NCI-H524 (cell line): ENCODE measurements at regions not wholly inside any gene's neighbourhood (a gene's known extent, or its start where the extent isn't known, plus 50 kb on each side); places are given as distances from the start of the nearest gene placed in this dataset.
A peak's percentile ranks its signal among the peaks of the same experiment; 100 is the strongest.

Experiments
- DNase-seq, 2 experiments: peaks; one replicate each; lab custom pipeline; 2025; lab: John Stamatoyannopoulos, UW

- no peak for DNase-seq
Measured at GRCh38 chr14:51473808-51474565, 177.7 kb upstream of the FRMD6 start.

GRCh38 chr14:51474854-51475253 is 176.9 kb upstream of the FRMD6 start:
- DNase-seq, result no peak

DNA sequence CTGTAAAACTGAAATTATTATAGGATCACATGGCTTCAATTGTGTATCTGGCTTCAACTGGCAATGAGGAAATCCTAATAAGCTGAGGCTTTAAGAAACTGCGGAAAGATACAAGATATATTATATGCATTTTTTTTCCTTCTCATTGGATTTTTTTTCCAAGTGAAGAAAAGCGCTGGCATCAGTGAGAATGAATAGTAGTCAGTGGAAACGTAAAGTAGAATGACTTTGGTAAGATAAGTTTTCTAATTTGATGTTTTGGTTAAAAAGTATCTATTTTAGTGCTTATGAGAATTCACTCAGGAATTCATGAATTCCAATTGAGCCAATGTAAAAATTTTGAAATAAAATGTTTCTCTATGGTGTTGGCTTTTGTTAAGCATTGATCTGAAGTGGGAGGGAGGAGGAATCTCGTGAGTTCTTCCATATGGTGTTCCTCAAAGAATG is 173.5 kb upstream of the FRMD6 start:
- no peak for DNase-seq

- no peak for DNase-seq
Measured at GRCh38 chr14:51479584-51480325, 172.0 kb upstream of the FRMD6 start.

GRCh38 chr14:51481643-51482042 is 170.1 kb upstream of the FRMD6 start:
- no peak for DNase-seq

- DNase-seq, result no peak
Measured at GRCh38 chr14:51482102-51482501, 169.6 kb upstream of the FRMD6 start.

- no peak for DNase-seq
Measured at GRCh38 chr14:51484485-51484884, 167.2 kb upstream of the FRMD6 start.

DNA sequence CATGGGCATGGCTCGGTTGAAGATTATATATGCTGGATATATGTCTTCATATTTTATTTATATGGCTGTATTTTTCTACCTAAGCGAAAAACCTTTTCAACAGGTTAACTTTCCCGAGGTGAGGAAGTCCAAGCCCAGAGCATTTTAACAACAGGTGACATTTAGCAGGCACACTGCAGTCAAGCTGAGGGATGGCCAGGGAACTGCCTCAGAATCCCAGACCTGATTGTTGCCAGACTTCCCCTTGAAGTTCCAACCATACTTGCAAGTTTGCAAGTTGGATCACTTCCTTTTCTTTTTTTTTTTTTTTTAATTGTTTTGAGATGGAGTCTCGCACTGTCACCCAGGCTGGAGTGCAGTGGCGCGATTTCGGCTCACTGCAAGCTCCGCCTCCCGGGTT is 166.0 kb upstream of the FRMD6 start:
- no peak for DNase-seq

DNA sequence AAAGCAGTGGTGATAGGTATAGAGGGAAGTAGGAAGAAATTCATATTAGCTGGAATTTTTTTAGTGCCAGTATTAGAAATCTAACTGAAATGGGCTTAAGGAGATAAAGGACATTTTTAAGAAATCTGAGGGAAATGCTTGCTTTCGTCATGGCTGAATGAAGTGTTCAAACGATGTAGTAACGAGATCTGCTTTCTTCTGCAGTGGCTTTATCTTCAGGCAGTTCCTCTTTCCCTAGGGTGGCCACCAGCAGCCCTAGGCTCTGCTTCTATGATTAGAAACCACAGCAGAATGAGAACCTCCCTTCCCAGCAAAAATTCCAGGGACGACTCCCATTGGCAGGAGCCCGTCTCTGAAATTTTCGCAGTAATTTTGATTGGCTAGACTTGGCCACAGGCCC is 163.9 kb upstream of the FRMD6 start:
- DNase-seq, result no peak

- no peak for DNase-seq
Measured at GRCh38 chr14:51488569-51489220, 163.0 kb upstream of the FRMD6 start.

GRCh38 chr14:51490205-51490604 is 161.5 kb upstream of the FRMD6 start:
- DNase-seq, result no peak

- no peak for DNase-seq
Measured at GRCh38 chr14:51491036-51491545, 160.6 kb upstream of the FRMD6 start.

- DNase-seq, result no peak
Measured at GRCh38 chr14:51491776-51492175, 159.9 kb upstream of the FRMD6 start.

GRCh38 chr14:51495319-51495718 is 156.4 kb upstream of the FRMD6 start:
- no peak for DNase-seq

DNA sequence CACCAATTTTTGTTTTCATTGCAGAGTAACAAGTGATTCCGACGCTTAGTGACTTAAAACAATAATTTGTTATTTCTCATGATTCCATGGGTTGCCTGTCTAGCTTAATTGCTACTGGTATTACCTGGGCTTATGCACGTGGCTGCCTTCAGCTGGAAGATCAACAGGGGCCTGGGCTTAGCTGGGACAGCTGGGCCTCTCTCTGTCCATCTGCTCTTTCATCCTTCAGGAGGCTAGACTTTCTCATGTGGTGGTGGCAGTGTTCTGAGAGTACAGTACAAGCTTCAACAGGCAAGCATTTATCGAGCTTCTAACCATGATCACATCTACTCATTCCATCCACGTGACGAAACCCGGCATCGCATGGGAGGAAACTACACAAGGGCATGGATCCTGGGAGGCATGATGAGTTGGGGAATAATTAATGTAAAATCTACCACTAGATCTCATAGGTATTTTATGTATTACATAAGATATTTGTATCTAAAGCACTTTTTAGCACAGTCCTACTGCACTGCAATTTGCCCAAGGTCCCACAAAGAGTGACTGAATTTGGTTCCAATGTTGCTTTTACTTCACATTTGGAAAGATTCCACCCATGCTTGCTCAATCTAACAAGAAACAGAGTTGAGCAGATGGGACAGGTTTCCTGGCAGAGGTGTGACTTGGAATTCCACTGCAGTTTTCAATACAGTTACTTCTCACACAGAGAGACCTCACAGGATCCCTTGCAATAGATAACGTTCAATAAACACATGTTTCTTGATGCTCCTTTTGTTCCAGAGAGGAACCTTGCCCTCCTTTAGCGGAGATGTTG is 153.1 kb upstream of the FRMD6 start:
- DNase-seq, result peak; percentile 90 to 99

GRCh38 chr14:51500776-51501175 is 150.9 kb upstream of the FRMD6 start:
- no peak for DNase-seq

GRCh38 chr14:51501746-51502145 is 150.0 kb upstream of the FRMD6 start:
- DNase-seq, result no peak

GRCh38 chr14:51504669-51505068 is 147.0 kb upstream of the FRMD6 start:
- DNase-seq, result no peak

GRCh38 chr14:51507511-51507905 is 144.2 kb upstream of the FRMD6 start:
- DNase-seq, result no peak

DNA sequence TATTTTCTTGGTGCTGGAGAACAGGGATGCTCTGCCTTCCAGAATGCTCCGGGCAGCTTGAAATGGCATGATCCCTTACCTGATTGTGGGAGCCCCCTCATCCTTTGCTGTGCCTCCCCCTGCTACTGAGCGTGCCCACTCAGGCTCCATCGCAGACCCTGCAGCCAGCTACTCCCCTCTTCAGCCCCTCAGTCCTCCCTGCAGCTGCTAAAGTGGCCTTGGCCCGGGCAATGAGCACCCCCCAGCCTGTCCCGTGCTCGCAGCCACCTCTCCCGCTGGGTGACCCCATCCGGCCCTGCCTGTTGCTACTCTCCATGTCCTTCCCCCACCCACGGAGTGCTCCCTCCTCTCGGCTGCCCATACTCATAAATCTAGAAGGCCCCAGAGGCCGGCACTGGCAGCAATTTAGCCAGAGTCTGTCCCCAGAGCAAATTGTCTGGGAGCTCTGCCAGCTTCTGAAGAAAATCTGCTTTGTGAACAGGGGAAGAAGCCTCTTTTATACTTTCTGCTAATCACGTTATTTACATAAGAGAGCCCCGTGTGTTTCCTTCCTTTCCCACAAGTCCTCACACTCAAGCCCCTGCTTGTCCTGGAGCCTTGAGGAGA is 143.7 kb upstream of the FRMD6 start:
- peak; percentile 74 to 87 for DNase-seq

DNA sequence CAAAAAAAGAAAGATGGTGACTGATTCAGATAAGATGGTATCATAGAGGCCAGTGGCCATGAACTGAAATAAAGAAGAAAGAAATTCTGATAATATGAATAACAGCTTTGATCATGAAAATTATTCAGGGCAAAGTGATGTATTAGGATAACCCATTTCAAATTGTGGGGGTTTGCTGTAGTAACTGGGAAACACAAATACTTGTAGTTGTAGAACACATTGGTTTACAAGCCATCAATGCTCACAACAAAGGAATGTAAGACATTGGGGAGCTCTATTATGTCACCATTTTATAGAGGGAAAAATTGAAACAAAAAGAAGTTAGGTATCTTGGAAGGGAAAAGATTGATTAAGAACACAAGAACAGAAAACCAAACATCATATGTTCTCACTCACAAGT is 140.4 kb upstream of the FRMD6 start:
- no peak for DNase-seq
